Esophagus muscularis mucosa (tissue), 4 donors: ENCODE measurements at regions not wholly inside any gene's neighbourhood (a gene's known extent, or its start where the extent isn't known, plus 50 kb on each side); places are given as distances from the start of the nearest gene placed in this dataset.

Experiments
- DNase-seq: peaks from one replicate; pipeline ENCODE4 v3.0.0-alpha.2; 2017; ENCODE audit errors: extremely low spot score
- H3K27ac ChIP-seq, 4 donors: fragments of 200-600 bp; sonication (generic); replicated peaks in 1 of 4; 1 replicate in 3 of 4; 2 replicates in 1 of 4; pipeline ENCODE4 v1.5.1; 2016 to 2019; ENCODE audit warnings: mild to moderate bottlenecking in 1 of 4
- H3K27me3 ChIP-seq, 4 donors: fragments of 200-600 bp; sonication (generic); one replicate each; pipeline versions ENCODE4 v1.5.1 to v1.6.0; 2016 to 2019
- H3K36me3 ChIP-seq, 4 donors: fragments of 200-600 bp; sonication (generic); one replicate each; pipeline ENCODE4 v1.5.1; 2016 to 2019
- H3K4me1 ChIP-seq, 4 donors: fragments of 200-600 bp; sonication (generic); one replicate each; pipeline ENCODE4 v1.5.1; 2016 to 2019
- H3K4me3 ChIP-seq, 4 donors: fragments of 200-600 bp; sonication (generic); 1 replicate in 2 of 4; 2 replicates in 2 of 4; pipeline ENCODE4 v1.5.1; 2016 to 2019; ENCODE audit warnings: mild to moderate bottlenecking in 4 of 4, moderate library complexity in 1 of 4
- H3K9me3 ChIP-seq, 4 donors: fragments of 200-600 bp; sonication (generic); 1 replicate in 3 of 4; 2 replicates in 1 of 4; pipeline ENCODE4 v1.5.1; 2016 to 2019
- EP300 ChIP-seq: sonication (generic); formaldehyde crosslinking; IDR thresholded peaks from one replicate; pipeline ENCODE4 v1.6.1; 2017; ENCODE audit warnings: antibody characterized with exemption
- POLR2A ChIP-seq: fragments of 450-650 bp; IDR thresholded peaks from one replicate; pipeline ENCODE4 v1.6.1; 2017; ENCODE audit warnings: antibody characterized with exemption, moderate library complexity, mild to moderate bottlenecking, low read depth
- POLR2AphosphoS5 ChIP-seq, 2 donors: sonication (generic); formaldehyde crosslinking; IDR thresholded peaks; one replicate each; pipeline ENCODE4 v1.6.1; 2017; ENCODE audit warnings: antibody characterized with exemption in 2 of 2
- WGBS: methylation state at CpG from one replicate; pipeline ENCODE4 v1.1.5; 2018; 5-methylcytosine and 5-hydroxymethylcytosine counted together
- intact Hi-C: fragments of 100-400 bp; cut with DNase I; formaldehyde crosslinking; loops from one replicate; pipeline ENCODE4 v1.15.1; 2023
- TF ChIP-seq, protein P1 (sequence below), 3 experiments: fragments of 200-600 bp in 2 of 3; fragments of 450-650 bp in 1 of 3; sonication (generic) in 2 of 3; IDR thresholded peaks; one replicate each; pipeline ENCODE4 v1.5.1; 2017 to 2019; ENCODE audit warnings: antibody characterized with exemption in 3 of 3, mild to moderate bottlenecking in 2 of 3, moderate library complexity in 1 of 3

DNA sequence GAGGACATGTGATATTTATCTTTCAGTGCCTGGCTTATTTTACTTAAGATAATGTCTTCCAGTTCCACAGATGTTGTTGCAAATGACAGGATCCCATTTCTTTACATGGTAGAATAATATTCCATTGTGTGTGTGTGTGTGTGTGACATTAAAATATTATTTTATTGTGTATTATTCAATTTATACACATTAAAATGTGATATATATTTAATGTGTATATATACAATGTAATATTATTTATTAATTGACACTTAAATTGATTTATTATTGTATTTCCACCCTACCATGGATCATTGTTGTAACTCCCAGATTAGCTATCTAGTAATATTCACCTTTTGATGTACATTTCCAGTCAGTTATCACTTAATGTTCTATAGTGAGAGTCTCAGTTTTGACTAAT lies 1422.5 kb upstream of the ADGRB3 start:
- no peak for DNase-seq
- no peaks in the 10 kb centered on the region for H3K27me3 ChIP-seq
- H3K36me3 ChIP-seq, result no peaks in the 10 kb centered on the region
- H3K4me1 ChIP-seq, result no peaks in the 10 kb centered on the region
- no peak overlapping the region for H3K27ac ChIP-seq
- TF ChIP-seq POLR2AphosphoS5 (IDR thresholded peaks at IDR 0.05) (no peak), POLR2A (no peak), EP300 (no peak)
- TF ChIP-seq, protein P1, sequence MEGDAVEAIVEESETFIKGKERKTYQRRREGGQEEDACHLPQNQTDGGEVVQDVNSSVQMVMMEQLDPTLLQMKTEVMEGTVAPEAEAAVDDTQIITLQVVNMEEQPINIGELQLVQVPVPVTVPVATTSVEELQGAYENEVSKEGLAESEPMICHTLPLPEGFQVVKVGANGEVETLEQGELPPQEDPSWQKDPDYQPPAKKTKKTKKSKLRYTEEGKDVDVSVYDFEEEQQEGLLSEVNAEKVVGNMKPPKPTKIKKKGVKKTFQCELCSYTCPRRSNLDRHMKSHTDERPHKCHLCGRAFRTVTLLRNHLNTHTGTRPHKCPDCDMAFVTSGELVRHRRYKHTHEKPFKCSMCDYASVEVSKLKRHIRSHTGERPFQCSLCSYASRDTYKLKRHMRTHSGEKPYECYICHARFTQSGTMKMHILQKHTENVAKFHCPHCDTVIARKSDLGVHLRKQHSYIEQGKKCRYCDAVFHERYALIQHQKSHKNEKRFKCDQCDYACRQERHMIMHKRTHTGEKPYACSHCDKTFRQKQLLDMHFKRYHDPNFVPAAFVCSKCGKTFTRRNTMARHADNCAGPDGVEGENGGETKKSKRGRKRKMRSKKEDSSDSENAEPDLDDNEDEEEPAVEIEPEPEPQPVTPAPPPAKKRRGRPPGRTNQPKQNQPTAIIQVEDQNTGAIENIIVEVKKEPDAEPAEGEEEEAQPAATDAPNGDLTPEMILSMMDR (IDR thresholded peaks at IDR 0.05), result no peak
- no peak overlapping the region for H3K4me3 ChIP-seq
- no peaks in the 10 kb centered on the region for H3K9me3 ChIP-seq
- intact Hi-C loops, result no loop called here

DNA sequence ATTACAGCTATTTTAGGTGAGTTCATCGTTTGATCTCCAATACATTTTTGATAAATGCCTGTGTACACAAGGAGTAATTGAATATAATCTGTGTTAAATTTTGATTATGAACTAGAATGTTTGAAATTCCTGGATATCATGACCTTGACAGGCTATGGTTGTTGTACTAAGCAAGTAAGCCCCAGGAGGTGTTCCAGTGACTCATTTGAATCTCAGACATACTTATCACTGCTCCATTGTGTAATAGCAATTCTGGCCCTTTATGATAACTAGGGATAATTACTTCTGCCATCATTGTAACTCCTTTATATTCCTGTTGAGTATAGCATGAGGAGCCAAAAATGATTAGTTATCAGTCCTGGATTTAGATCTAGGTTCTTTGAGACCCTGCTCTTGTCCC lies 1424.6 kb upstream of the ADGRB3 start:
- intact Hi-C loops, result no loop called here
- Histone ChIP-seq H3K27ac (no peak overlapping the region), H3K36me3 (no peaks in the 10 kb centered on the region), H3K9me3 (no peaks in the 10 kb centered on the region), H3K4me1 (no peaks in the 10 kb centered on the region), H3K27me3 (no peaks in the 10 kb centered on the region), H3K4me3 (no peak overlapping the region)
- DNase-seq, result no peak
- WGBS, result 83% methylated on average over 1 of the region's 1 CpG
- TF ChIP-seq, protein P1 (IDR thresholded peaks at IDR 0.05), result no peak
- TF ChIP-seq POLR2AphosphoS5 (IDR thresholded peaks at IDR 0.05) (no peak), EP300 (no peak), POLR2A (no peak)

DNA sequence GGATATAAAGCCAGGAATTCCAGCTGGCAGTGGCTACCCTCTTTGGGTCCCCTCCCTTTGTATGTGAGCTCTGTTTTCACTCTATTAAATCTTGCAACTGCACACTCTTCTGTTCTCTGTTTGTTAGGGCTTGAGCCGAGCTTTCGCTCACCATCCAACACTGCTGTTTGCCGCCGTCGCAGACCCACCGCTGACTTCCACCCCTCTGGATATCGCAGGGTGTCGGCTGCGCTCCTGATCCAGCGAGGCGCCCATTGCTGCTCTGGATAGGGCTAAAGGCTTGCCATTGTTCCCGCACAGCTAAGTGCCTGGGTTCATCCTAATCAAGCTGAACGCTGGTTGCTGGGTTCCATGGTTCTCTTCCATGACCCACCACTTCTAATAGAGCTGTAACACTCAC lies 1433.5 kb upstream of the ADGRB3 start:
- Histone ChIP-seq H3K9me3 (peaks cover 0 to 3% (median 0%) of the 10 kb centered on the region in 4 donors), H3K36me3 (no peaks in the 10 kb centered on the region), H3K27me3 (no peaks in the 10 kb centered on the region), H3K4me1 (no peaks in the 10 kb centered on the region), H3K27ac (no peak overlapping the region), H3K4me3 (no peak overlapping the region)
- TF ChIP-seq POLR2A (no peak), EP300 (no peak), POLR2AphosphoS5 (IDR thresholded peaks at IDR 0.05) (no peak)
- TF ChIP-seq, protein P1 (IDR thresholded peaks at IDR 0.05), result no peak
- DNase-seq, result no peak
- WGBS, result 94% methylated on average over 13 of the region's 13 CpGs
- intact Hi-C loops, result no loop called here

DNA sequence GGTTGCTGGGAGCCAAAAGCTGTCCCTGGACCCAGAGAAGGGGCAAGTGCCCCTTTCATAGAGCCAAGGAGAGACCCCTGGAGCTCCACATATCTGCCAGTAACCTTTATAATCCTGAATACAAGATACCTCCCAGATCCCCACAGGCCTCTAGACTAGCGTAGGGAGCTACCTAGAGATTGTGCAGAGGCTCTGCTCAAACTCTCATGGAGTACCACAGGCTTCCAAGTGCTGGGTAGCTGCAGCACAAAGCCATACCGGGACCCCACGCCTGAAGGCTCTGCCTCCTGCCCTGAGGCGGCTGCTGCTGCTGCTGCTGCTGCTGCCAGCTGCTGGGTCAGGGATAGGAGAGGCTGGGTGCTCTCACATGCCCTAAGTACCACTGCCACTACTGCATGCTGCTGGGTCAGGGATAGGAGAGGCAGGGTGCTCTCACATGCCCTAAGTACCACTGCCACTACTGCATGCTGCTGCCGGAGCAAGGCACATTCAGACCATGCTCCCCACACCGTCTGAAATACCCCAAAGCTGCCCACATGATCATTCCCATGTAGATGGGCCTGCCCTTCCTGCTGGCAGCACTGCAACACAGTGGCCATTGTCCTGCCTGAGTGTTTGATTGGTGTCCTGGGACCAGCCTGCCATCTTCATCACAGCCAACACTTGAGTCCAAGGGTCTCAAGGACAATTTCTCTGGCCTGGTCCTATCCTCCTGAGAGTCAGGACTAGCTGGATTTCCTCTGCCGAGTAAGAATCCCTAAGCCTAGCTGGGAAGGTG lies 1434.3 kb upstream of the ADGRB3 start:
- intact Hi-C loops, result no loop called here
- Histone ChIP-seq H3K4me3 (no peak overlapping the region), H3K4me1 (no peaks in the 10 kb centered on the region), H3K27me3 (no peaks in the 10 kb centered on the region), H3K36me3 (no peaks in the 10 kb centered on the region), H3K27ac (no peak overlapping the region), H3K9me3 (peaks cover 0 to 3% (median 0%) of the 10 kb centered on the region in 4 donors)
- no peak for TF ChIP-seq POLR2A
- TF ChIP-seq EP300, result no peak
- TF ChIP-seq, protein P1 (IDR thresholded peaks at IDR 0.05), result no peak
- 88% methylated on average over 3 of the region's 7 CpGs for WGBS
- DNase-seq, result no peak

DNA sequence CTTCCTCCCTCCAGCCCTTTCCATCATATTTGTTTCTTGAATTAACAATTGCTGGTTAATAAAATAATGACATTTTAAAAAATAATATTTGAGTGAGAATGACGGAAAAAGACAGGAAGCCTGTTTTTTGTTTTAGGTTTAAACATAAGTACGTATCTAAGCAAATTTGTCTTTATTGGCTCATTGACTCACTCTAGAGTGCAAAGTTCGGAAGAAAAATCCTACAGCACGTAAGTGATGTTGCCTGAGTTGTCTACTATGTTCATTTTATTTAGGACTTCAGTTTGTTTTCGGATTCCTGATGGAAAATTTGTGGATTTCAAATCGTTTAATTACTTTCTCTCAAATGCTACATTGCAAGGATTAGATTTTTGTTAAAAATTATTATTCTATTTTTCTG lies 1435.7 kb upstream of the ADGRB3 start:
- H3K27me3 ChIP-seq, result no peaks in the 10 kb centered on the region
- intact Hi-C loops, result no loop called here
- H3K4me1 ChIP-seq, result no peaks in the 10 kb centered on the region
- no peak for DNase-seq
- TF ChIP-seq POLR2A (no peak), POLR2AphosphoS5 (IDR thresholded peaks at IDR 0.05) (no peak), EP300 (no peak)
- TF ChIP-seq, protein P1 (IDR thresholded peaks at IDR 0.05), result no peak
- H3K4me3 ChIP-seq, result no peak overlapping the region
- H3K9me3 ChIP-seq, result peaks cover 0 to 3% (median 0%) of the 10 kb centered on the region in 4 donors
- 78% methylated on average over 6 of the region's 6 CpGs for WGBS
- H3K27ac ChIP-seq, result no peak overlapping the region
- no peaks in the 10 kb centered on the region for H3K36me3 ChIP-seq
